Mesodermal cell (in vitro differentiated cells): ENCODE measurements at regions not wholly inside any gene's neighbourhood (a gene's known extent, or its start where the extent isn't known, plus 50 kb on each side); places are given as distances from the start of the nearest gene placed in this dataset.

Source experiments
- H3K27ac ChIP-seq: 2 replicates; pipeline ENCODE4 v1.7.0; 2013; ENCODE audit warnings: mild to moderate bottlenecking, low read depth, low read length, moderate library complexity; ENCODE audit not compliant: severe bottlenecking
- H3K36me3 ChIP-seq: 2 replicates; pipeline ENCODE4 v1.7.1; 2013; ENCODE audit warnings: mild to moderate bottlenecking, low read length, moderate library complexity; ENCODE audit not compliant: control insufficient read depth, insufficient read depth
- H3K4me1 ChIP-seq: one replicate; pipeline ENCODE4 v1.7.1; 2013; ENCODE audit warnings: mild to moderate bottlenecking, low read length; ENCODE audit not compliant: insufficient read depth, control insufficient read depth, poor library complexity, severe bottlenecking
- H3K4me3 ChIP-seq: 2 replicates; pipeline ENCODE4 v1.7.0; 2013; ENCODE audit warnings: low read length, control low read depth, mild to moderate bottlenecking; ENCODE audit not compliant: insufficient read depth, poor library complexity, severe bottlenecking; ENCODE audit errors: extremely low read depth
- H3K9me3 ChIP-seq: 2 replicates; pipeline ENCODE4 v1.7.1; 2013; ENCODE audit warnings: mild to moderate bottlenecking, low read length, moderate library complexity; ENCODE audit not compliant: control insufficient read depth
- WGBS, 2 experiments: methylation state at CpG; one replicate each; pipeline ENCODE4 v1.1.5; 2013; ENCODE audit warnings: missing lambda C conversion rate in 2 of 2; ENCODE audit not compliant: insufficient coverage in 2 of 2; 5-methylcytosine and 5-hydroxymethylcytosine counted together

- no peaks in the 10 kb centered on the region for H3K9me3 ChIP-seq
- 93 to 94% methylated on average over 8 of the region's 8 CpGs for whole genome bisulfite sequencing, 2 experiments
- no peak overlapping the region for H3K4me3 ChIP-seq
- no peak overlapping the region for H3K27ac ChIP-seq
- H3K4me1 ChIP-seq, result no peaks in the 10 kb centered on the region
- H3K36me3 ChIP-seq, result no peaks in the 10 kb centered on the region
Observed at GRCh38 chr18:2263303-2263890, 307.9 kb downstream of the METTL4 start.

DNA sequence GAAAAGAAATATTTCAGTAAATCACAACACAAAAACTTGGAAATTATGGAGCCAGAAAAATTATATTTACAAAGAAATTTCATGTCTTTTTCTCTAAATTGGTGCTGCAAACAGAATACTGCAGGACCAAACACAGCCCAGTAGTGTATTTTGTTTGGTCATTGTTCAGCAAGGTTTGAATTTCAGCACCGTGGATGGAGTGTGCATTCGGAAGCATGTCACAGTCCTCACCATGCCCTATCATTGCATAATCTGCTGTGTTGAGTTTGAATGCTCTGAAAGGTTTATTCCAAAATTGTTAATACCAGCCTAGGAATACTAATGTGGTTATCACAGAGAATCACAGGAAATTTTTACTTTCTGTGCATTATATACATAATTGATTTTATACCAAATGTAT, 296.7 kb downstream of the METTL4 start:
- WGBS, 2 experiments, result no CpG with 5 or more reads among the region's 2 CpGs
- Histone ChIP-seq H3K36me3 (no peaks in the 10 kb centered on the region), H3K4me3 (no peak overlapping the region), H3K4me1 (no peaks in the 10 kb centered on the region), H3K9me3 (no peaks in the 10 kb centered on the region), H3K27ac (no peak overlapping the region)

GRCh38 chr18:2281086-2281485, 290.2 kb downstream of the METTL4 start:
- no CpG with 5 or more reads among the region's 1 CpG for WGBS, 2 experiments
- Histone ChIP-seq H3K36me3 (no peaks in the 10 kb centered on the region), H3K9me3 (no peaks in the 10 kb centered on the region), H3K27ac (no peak overlapping the region), H3K4me3 (no peak overlapping the region), H3K4me1 (no peaks in the 10 kb centered on the region)

- no peaks in the 10 kb centered on the region for H3K4me1 ChIP-seq
- no peaks in the 10 kb centered on the region for H3K36me3 ChIP-seq
- H3K4me3 ChIP-seq, result no peak overlapping the region
- WGBS, 2 experiments, result 87 to 93% methylated on average over 7 to 10 of the region's 11 CpGs
- H3K9me3 ChIP-seq, result no peaks in the 10 kb centered on the region
- no peak overlapping the region for H3K27ac ChIP-seq
Observed at GRCh38 chr18:2281523-2282199, 289.6 kb downstream of the METTL4 start.

DNA sequence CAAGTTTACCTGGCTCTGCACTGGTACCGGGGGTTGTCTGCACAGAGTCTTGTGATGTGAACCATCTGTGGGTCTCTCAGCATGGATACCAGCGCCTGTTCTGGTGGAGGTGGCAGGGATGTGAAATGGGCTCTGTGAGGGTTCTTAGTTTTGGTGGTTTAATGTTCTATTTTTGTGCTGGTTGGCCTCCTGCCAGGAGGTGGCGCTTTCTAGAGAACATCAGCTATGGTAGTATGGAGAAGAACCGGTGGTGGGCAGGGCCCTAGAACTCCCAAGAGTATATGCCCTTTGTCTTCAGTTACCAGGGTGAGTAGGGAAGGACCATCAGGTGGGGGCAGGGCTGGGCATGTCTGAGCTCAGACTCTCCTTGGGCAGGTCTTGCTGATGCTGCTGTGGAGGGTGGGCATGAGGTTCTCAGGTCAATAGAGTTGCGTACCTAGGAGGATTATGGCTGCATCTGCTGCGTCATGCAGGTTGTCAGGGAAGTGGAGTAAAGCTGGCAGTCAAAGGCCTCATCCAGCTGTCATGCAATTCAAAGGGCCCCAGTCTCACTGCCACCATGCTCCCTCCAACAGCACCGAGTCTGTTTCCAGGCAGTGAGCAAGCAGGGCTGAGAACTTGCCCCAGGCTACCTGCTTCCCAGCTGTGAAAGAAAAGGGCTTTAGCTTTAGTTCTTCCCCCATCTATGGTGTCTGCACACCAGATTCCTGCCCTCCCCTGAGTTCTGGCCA, 278.0 kb downstream of the METTL4 start:
- no peak overlapping the region for H3K27ac ChIP-seq
- H3K4me1 ChIP-seq, result no peaks in the 10 kb centered on the region
- no peak overlapping the region for H3K4me3 ChIP-seq
- WGBS, 2 experiments, result 91 to 93% methylated on average over 5 of the region's 7 CpGs
- no peaks in the 10 kb centered on the region for H3K9me3 ChIP-seq
- H3K36me3 ChIP-seq, result no peaks in the 10 kb centered on the region

DNA sequence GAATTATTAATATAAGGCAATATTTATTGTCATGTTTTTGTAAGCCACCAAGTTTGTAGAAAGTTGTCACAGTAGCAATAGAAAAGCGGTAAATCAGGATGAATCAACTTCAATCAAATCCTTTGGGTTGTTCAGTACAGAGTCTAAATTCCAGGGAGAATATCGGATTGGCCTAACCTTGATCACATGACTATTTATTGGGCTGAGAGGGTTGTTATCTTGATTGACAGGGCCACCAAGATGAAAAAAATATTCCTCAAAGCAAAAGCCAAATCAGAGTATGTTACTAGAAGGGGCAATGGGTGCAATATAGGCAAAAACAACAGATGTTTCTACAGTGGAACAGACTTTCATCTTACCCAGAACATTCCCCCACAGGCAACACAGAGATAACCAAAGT, 270.0 kb downstream of the METTL4 start:
- 84 to 100% methylated on average over 1 to 2 of the region's 2 CpGs for WGBS, 2 experiments

DNA sequence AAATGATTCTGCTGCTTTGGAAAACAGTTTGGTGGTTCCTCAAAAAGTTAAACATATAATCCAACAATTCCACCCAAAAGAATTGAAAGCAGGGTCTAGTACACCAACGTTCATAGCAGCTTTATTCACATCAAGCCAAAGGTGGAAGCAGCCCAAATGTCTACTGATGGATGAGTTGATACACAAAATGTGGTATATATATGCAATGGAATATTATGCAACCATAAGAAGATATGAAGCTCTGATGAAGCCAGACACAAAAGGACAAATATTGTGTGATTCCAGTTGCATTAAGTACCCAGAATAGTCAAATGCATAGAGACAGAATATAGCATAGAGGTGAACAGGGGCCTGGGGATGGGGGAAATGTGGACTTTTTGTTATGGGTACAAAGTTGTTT, 269.3 kb downstream of the METTL4 start:
- Histone ChIP-seq H3K4me3 (no peak overlapping the region), H3K27ac (no peak overlapping the region), H3K36me3 (no peaks in the 10 kb centered on the region), H3K9me3 (no peaks in the 10 kb centered on the region), H3K4me1 (peaks cover 29% of the 10 kb centered on the region)
- WGBS, 2 experiments, result no CpG with 5 or more reads among the region's 1 CpG

More for the DNA sequence above, 270.0 kb downstream of the METTL4 start:
- no peaks in the 10 kb centered on the region for H3K36me3 ChIP-seq
- no peaks in the 10 kb centered on the region for H3K9me3 ChIP-seq
- peaks cover 29% of the 10 kb centered on the region for H3K4me1 ChIP-seq
- H3K27ac ChIP-seq, result no peak overlapping the region
- no peak overlapping the region for H3K4me3 ChIP-seq

GRCh38 chr18:2302628-2303516, 268.4 kb downstream of the METTL4 start:
- no peak overlapping the region for H3K4me3 ChIP-seq
- H3K9me3 ChIP-seq, result no peaks in the 10 kb centered on the region
- H3K27ac ChIP-seq, result peak overlapping the region; percentile 33
- H3K4me1 ChIP-seq, result peaks cover 29% of the 10 kb centered on the region
- no peaks in the 10 kb centered on the region for H3K36me3 ChIP-seq
- 67 to 78% methylated on average over 6 to 7 of the region's 10 CpGs for WGBS, 2 experiments

DNA sequence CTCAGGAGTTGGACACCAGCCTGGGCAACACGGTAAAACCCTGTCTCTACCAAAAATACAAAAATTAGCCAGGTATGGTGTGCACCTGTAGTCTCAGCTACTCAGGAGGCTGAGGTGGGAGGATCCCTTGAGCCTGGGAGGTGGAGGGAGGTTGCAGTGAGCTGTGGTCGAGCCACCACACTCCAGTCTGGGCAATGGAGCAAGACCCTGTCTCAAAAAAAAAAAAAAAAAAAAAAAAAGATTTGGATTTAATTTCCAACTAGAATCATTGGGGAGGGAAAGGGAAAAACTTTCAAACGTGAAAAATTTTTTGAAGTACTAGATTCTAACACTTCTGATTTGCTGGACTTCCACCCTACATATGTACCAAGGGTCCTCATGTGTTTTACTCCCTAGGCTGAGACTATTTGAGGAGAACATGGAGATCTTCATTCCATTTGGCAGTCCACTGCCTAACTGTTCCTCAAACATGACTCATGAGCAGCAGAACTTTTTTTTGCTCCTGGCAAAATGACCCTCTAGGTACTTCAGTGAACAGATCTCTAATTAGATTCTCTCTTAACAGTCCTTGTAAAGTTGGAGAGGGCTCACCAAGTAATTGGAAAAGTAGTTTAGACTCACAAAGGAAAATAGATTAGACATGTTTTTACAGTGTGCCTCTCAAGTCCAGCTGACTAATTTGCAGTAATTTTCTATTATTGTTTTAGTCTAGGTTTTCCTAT, 267.6 kb downstream of the METTL4 start:
- Histone ChIP-seq H3K4me3 (no peak overlapping the region), H3K27ac (peak overlapping the region; percentile 33), H3K9me3 (no peaks in the 10 kb centered on the region), H3K4me1 (peaks cover 29% of the 10 kb centered on the region), H3K36me3 (no peaks in the 10 kb centered on the region)
- WGBS, 2 experiments, result no CpG with 5 or more reads among the region's 3 CpGs
